Caco-2 (cell line): ENCODE measurements at regions not wholly inside any gene's neighbourhood (a gene's known extent, or its start where the extent isn't known, plus 50 kb on each side); places are given as distances from the start of the nearest gene placed in this dataset.

ENCODE experiments used
- BruUV-seq: library from RNA; stranded (reverse); fragments of 400-500 nt; replicated peaks from 2 replicates; lab custom pipeline; 2021; lab: Mats Ljungman, UMichigan
- CTCF ChIA-PET: fragments of 300-600 bp; sonication (Branson Sonifier 250); formaldehyde crosslinking; loops from one replicate; lab custom pipeline; 2022; ENCODE audit warnings: antibody characterized with exemption; lab: Charles Lee
- POLR2A ChIA-PET: fragments of 300-600 bp; sonication (Branson Sonifier 250); formaldehyde crosslinking; loops from one replicate; lab custom pipeline; 2022; ENCODE audit warnings: antibody characterized with exemption; lab: Charles Lee
- DNase-seq, 2 experiments: peaks; one replicate each; pipeline versions ENCODE4 v3.0.0 to v3.0.0-alpha.2; 2020 to 2022
- H3K27me3 ChIP-seq: replicated peaks from 2 replicates; pipeline ENCODE4 v1.6.0; 2011; ENCODE audit warnings: low read length; ENCODE audit not compliant: control insufficient read depth, insufficient read depth
- H3K36me3 ChIP-seq: 2 replicates; pipeline ENCODE4 v1.5.1; 2011; ENCODE audit warnings: low read length; ENCODE audit not compliant: control insufficient read depth, insufficient read depth
- H3K4me1 ChIP-seq: fragments of 250-450 bp; sonication (Bioruptor Pico); 2 replicates; pipeline ENCODE4 v1.5.1; 2020; ENCODE audit warnings: mild to moderate bottlenecking
- H3K4me3 ChIP-seq: 2 replicates; pipeline ENCODE4 v1.5.1; 2011; ENCODE audit warnings: low read depth, mild to moderate bottlenecking, control low read depth, low read length
- H3K9me3 ChIP-seq: fragments of 250-450 bp; sonication (Bioruptor Pico); 2 replicates; pipeline ENCODE4 v1.5.1; 2020; ENCODE audit warnings: mild to moderate bottlenecking, moderate library complexity
- H3K27ac Mint-ChIP-seq: one replicate; pipeline ENCODE4 v1.8.0; 2022; ENCODE audit warnings: mixed read lengths; ENCODE audit not compliant: unreplicated experiment
- H3K27me3 Mint-ChIP-seq: one replicate; pipeline ENCODE4 v1.8.0; 2022; ENCODE audit warnings: mixed read lengths; ENCODE audit not compliant: insufficient read depth, unreplicated experiment
- H3K36me3 Mint-ChIP-seq: one replicate; pipeline ENCODE4 v1.8.0; 2022; ENCODE audit warnings: mild to moderate bottlenecking, mixed read lengths; ENCODE audit not compliant: insufficient read depth, unreplicated experiment
- H3K4me1 Mint-ChIP-seq: one replicate; pipeline ENCODE4 v1.8.0; 2022; ENCODE audit warnings: low read depth, mixed read lengths; ENCODE audit not compliant: unreplicated experiment
- H3K4me3 Mint-ChIP-seq: one replicate; pipeline ENCODE4 v1.8.0; 2022; ENCODE audit warnings: mild to moderate bottlenecking, moderate library complexity, mixed read lengths; ENCODE audit not compliant: unreplicated experiment
- H3K9me3 Mint-ChIP-seq: one replicate; pipeline ENCODE4 v1.8.0; 2022; ENCODE audit warnings: mixed read lengths; ENCODE audit not compliant: unreplicated experiment
- CTCF ChIP-seq, 2 experiments: fragments of 200-600 bp in 1 of 2; IDR thresholded peaks; 1 replicate in 1 of 2; 2 replicates in 1 of 2; pipeline versions ENCODE4 v1.5.1 to v1.8.0; 2011 to 2022; ENCODE audit warnings: antibody characterized with exemption in 1 of 2, control low read depth in 1 of 2, inconsistent platforms in 1 of 2, low read depth in 1 of 2, low read length in 1 of 2, mild to moderate bottlenecking in 1 of 2, moderate library complexity in 1 of 2; ENCODE audit not compliant: insufficient read depth in 1 of 2, severe bottlenecking in 1 of 2, unreplicated experiment in 1 of 2
- intact Hi-C: fragments of 100-400 bp; cut with micrococcal nuclease; formaldehyde crosslinking; loops from one replicate; pipeline ENCODE4 v1.10.0; 2022; ENCODE audit not compliant: unreplicated experiment

GRCh38 chr4:173924561-173924960 is 358.9 kb downstream of the FBXO8 start:
- Mint-ChIP-seq H3K36me3 (no peaks in the 10 kb centered on the region), H3K4me3 (no peak overlapping the region), H3K27me3 (no peaks in the 10 kb centered on the region), H3K4me1 (no peaks in the 10 kb centered on the region), H3K9me3 (no peaks in the 10 kb centered on the region), H3K27ac (no peak overlapping the region)
- ChIA-PET POLR2A (no interaction called here), CTCF (no interaction called here)
- Histone ChIP-seq H3K36me3 (no peaks in the 10 kb centered on the region), H3K27me3 (no peaks in the 10 kb centered on the region), H3K4me1 (no peaks in the 10 kb centered on the region), H3K9me3 (no peaks in the 10 kb centered on the region), H3K4me3 (no peak overlapping the region)
- TF ChIP-seq CTCF (IDR thresholded peaks at IDR 0.05; ENCODE audit: insufficient read depth in 1 of 2, low read depth in 1 of 2, low read length in 1 of 2, severe bottlenecking in 1 of 2, unreplicated experiment in 1 of 2), result no peak
- intact Hi-C loops, result no loop called here
- no peak for DNase-seq
- no TSS peak for BruUV-seq

- BruUV-seq, result no TSS peak
Observed at GRCh38 chr4:173919861-173920260, 363.6 kb downstream of the FBXO8 start.

GRCh38 chr4:173919196-173919595 is 364.3 kb downstream of the FBXO8 start:
- no peaks in the 10 kb centered on the region for H3K36me3 Mint-ChIP-seq
- H3K4me3 Mint-ChIP-seq, result no peak overlapping the region
- no peak for TF ChIP-seq CTCF (IDR thresholded peaks at IDR 0.05; ENCODE audit: insufficient read depth in 1 of 2, low read depth in 1 of 2, low read length in 1 of 2, severe bottlenecking in 1 of 2, unreplicated experiment in 1 of 2)
- Histone ChIP-seq H3K9me3 (no peaks in the 10 kb centered on the region), H3K4me3 (no peak overlapping the region), H3K27me3 (no peaks in the 10 kb centered on the region), H3K36me3 (no peaks in the 10 kb centered on the region), H3K4me1 (no peaks in the 10 kb centered on the region)
- no peaks in the 10 kb centered on the region for H3K27me3 Mint-ChIP-seq
- ChIA-PET CTCF (no interaction called here), POLR2A (no interaction called here)
- H3K27ac Mint-ChIP-seq, result no peak overlapping the region
- H3K9me3 Mint-ChIP-seq, result no peaks in the 10 kb centered on the region
- no peak for DNase-seq
- no TSS peak for BruUV-seq
- intact Hi-C loops, result no loop called here
- H3K4me1 Mint-ChIP-seq, result no peaks in the 10 kb centered on the region

More at GRCh38 chr4:173919861-173920260, 363.6 kb downstream of the FBXO8 start:
- H3K4me3 ChIP-seq, result no peak overlapping the region
- intact Hi-C loops, result no loop called here
- no peak overlapping the region for H3K27ac Mint-ChIP-seq
- H3K4me3 Mint-ChIP-seq, result no peak overlapping the region
- TF ChIP-seq CTCF (IDR thresholded peaks at IDR 0.05; ENCODE audit: insufficient read depth in 1 of 2, low read depth in 1 of 2, low read length in 1 of 2, severe bottlenecking in 1 of 2, unreplicated experiment in 1 of 2), result no peak
- H3K4me1 ChIP-seq, result no peaks in the 10 kb centered on the region
- no peaks in the 10 kb centered on the region for H3K36me3 Mint-ChIP-seq
- DNase-seq, result no peak
- H3K27me3 ChIP-seq, result no peaks in the 10 kb centered on the region
- H3K27me3 Mint-ChIP-seq, result no peaks in the 10 kb centered on the region
- no peaks in the 10 kb centered on the region for H3K9me3 Mint-ChIP-seq
- H3K4me1 Mint-ChIP-seq, result no peaks in the 10 kb centered on the region
- POLR2A ChIA-PET, result no interaction called here
- CTCF ChIA-PET, result no interaction called here
- no peaks in the 10 kb centered on the region for H3K36me3 ChIP-seq
- no peaks in the 10 kb centered on the region for H3K9me3 ChIP-seq
